Stimulated activated naive CD8-positive, alpha-beta T cell treated with anti-CD3 and anti-CD28 coated beads, Interleukin-15, amount 100 ng/mL, for 72 hours (primary cell): ENCODE measurements at regions not wholly inside any gene's neighbourhood (a gene's known extent, or its start where the extent isn't known, plus 50 kb on each side); places are given as distances from the start of the nearest gene placed in this dataset.

ENCODE experiments used
- ATAC-seq: fragments of 150-1000 bp; cut with Tn5 transposase; 2 replicates; pipeline ENCODE4 v1.10.0; 2021; ENCODE audit warnings: mild to moderate bottlenecking, moderate library complexity
- DNase-seq, 2 donors: peaks; one replicate each; pipeline ENCODE4 v3.0.0; 2021 to 2022
- H3K27ac Mint-ChIP-seq, 2 donors: one replicate each; pipeline ENCODE4 v1.8.0; 2022; ENCODE audit warnings: mild to moderate bottlenecking in 2 of 2, mixed read lengths in 2 of 2, moderate library complexity in 2 of 2
- H3K27me3 Mint-ChIP-seq: one replicate; pipeline ENCODE4 v1.8.0; 2022; ENCODE audit warnings: mixed read lengths
- H3K4me1 Mint-ChIP-seq: one replicate; pipeline ENCODE4 v1.8.0; 2022; ENCODE audit warnings: mild to moderate bottlenecking, mixed read lengths
- H3K4me3 Mint-ChIP-seq, 2 donors: one replicate each; pipeline ENCODE4 v1.8.0; 2022; ENCODE audit warnings: mild to moderate bottlenecking in 2 of 2, mixed read lengths in 2 of 2, moderate library complexity in 1 of 2
- H3K9me3 Mint-ChIP-seq, 2 donors: one replicate each; pipeline ENCODE4 v1.8.0; 2022; ENCODE audit warnings: mixed read lengths in 2 of 2

GRCh38 chr4:79088946-79089691 lies 149.9 kb upstream of the PAQR3 start:
- DNase-seq: no peak
- Mint-ChIP-seq H3K27me3 (no peaks in the 10 kb centered on the region), H3K27ac (no peak overlapping the region), H3K9me3 (peaks cover under 1 to 1% of the 10 kb centered on the region in 2 donors), H3K4me1 (no peaks in the 10 kb centered on the region), H3K4me3 (no peak overlapping the region)
- ATAC-seq: no peak

DNA sequence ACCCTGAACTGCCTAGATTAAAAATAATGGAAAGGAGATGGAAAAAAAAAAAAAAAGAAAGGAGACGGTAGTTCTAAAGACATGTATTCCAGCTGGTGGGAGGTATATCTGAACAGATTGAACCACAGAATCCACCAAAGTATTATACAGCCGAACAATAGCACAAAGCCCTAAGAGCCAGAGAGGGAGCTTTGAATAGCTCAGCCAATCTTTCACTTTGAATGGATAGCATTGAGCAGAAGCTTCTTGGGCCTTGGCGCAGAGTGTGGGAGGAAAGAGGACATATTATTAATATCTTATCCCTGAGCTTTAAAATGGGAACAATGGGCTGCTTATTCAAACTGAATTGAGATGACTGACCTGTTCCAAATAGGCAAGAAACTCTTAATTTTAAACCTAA lies 147.8 kb upstream of the PAQR3 start:
- DNase-seq: no peak
- peaks cover 11 to 17% of the 10 kb centered on the region in 2 donors for H3K9me3 Mint-ChIP-seq
- no peak overlapping the region for H3K27ac Mint-ChIP-seq

DNA sequence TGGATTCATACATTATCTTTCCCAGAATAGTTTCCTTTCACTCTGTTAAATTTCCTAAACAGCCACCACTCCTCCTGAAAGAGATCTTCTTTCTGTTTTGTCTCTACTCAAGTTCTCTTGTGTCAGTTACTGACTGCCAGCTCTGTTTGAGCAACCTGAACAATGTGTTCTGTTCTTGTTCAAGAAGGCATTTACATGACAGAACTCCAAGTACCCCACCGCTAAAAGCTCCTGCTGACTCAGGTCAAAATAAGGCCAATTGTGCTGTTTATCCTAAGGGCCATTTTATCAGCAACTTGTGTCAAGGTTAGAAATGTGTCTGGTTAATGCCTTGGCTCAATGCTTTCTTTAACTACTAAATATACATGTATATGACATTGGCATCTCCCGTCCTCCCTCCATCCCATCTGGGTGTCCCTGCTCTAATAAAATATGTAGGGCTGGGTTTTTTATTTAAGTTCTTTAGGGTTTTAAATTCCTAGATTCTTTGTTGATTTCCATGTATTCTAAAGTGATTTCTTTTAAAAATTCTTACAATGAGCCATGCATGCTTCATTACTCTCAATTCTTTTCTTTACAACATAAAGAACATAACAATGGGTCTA lies 144.3 kb upstream of the PAQR3 start:
- H3K27me3 Mint-ChIP-seq: no peaks in the 10 kb centered on the region
- no peak overlapping the region for H3K27ac Mint-ChIP-seq
- no peaks in the 10 kb centered on the region for H3K4me1 Mint-ChIP-seq
- H3K9me3 Mint-ChIP-seq: peaks cover 15 to 22% of the 10 kb centered on the region in 2 donors
- H3K4me3 Mint-ChIP-seq: no peak overlapping the region
- ATAC-seq (no peak), DNase-seq (no peak)

More for the DNA sequence above, 147.8 kb upstream of the PAQR3 start:
- Mint-ChIP-seq H3K27me3 (no peaks in the 10 kb centered on the region), H3K4me1 (no peaks in the 10 kb centered on the region), H3K4me3 (no peak overlapping the region)
- no peak for ATAC-seq

GRCh38 chr4:79082997-79083396 lies 143.8 kb upstream of the PAQR3 start:
- Mint-ChIP-seq H3K4me3 (no peak overlapping the region), H3K4me1 (no peaks in the 10 kb centered on the region), H3K27me3 (no peaks in the 10 kb centered on the region), H3K9me3 (peaks cover 15 to 22% of the 10 kb centered on the region in 2 donors), H3K27ac (no peak overlapping the region)
- ATAC-seq (no peak), DNase-seq (no peak)

DNA sequence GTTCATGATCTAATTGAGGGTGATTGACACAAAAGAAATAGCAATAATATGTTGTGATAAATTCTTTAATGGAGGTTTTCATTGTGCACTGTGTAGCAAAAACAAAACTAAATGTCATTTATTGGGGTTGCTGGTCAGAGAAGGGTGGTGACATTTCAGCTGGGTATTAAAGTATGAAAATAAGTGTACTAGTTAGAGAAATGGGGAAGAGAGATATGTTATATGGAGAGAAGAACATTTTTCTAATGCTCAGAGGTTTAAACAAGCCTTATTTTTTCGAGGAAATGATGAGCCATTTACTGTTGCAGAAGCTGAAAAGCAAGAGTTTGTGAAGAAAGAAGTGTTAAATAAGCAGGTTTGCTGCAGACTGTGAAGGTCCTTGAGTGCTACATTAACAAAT lies 142.7 kb upstream of the PAQR3 start:
- no peaks in the 10 kb centered on the region for H3K27me3 Mint-ChIP-seq

DNA sequence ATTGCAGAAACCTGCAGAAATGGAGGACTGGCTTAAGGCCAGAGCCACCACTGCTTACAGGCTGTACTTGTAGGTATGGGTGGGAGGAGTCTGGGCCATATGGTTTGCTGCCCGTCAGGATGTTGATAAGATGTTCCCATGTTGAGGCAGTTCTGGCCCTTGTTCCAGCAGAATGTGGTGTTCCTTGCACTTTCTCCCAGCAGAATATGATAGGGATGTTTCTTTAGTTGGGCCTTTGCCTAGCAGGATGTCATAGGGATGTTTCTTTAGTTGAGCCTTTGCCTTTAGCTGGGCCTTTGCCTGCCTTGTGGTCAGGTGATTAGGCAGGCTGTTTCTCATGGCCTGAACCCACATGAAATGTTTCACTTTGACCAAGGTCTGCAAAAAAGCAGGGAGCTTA lies 139.1 kb upstream of the PAQR3 start:
- H3K27ac Mint-ChIP-seq: no peak overlapping the region
- DNase-seq: no peak
- no peaks in the 10 kb centered on the region for H3K27me3 Mint-ChIP-seq
- no peaks in the 10 kb centered on the region for H3K4me1 Mint-ChIP-seq
- H3K9me3 Mint-ChIP-seq: peaks cover 6 to 42% of the 10 kb centered on the region in 2 donors
- H3K4me3 Mint-ChIP-seq: no peak overlapping the region
- ATAC-seq: no peak

More for the DNA sequence above, 142.7 kb upstream of the PAQR3 start:
- DNase-seq (no peak), ATAC-seq (no peak)
- no peaks in the 10 kb centered on the region for H3K4me1 Mint-ChIP-seq
- peaks cover 15 to 22% of the 10 kb centered on the region in 2 donors for H3K9me3 Mint-ChIP-seq
- H3K4me3 Mint-ChIP-seq: no peak overlapping the region
- no peak overlapping the region for H3K27ac Mint-ChIP-seq

DNA sequence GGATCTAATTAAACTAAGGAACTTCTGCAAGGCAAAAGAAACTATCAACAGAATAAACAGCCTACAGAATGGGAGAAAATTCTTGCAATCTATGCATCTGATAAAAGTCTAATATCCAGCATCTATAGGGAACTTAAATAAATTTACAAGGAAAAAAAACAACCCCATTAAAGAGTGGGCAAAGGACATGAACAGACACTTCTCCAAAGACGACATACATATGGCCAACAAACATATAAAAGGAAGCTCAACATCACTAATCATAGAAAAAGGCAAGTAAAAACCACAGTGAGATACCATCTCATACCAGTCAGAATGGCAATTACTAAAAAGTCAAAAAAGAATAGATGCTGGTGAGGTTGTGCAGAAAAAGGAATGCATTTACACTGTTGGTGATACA lies 134.8 kb upstream of the PAQR3 start:
- H3K27me3 Mint-ChIP-seq: no peaks in the 10 kb centered on the region
- DNase-seq (no peak), ATAC-seq (no peak)
- H3K9me3 Mint-ChIP-seq: peaks cover 0 to 33% of the 10 kb centered on the region in 2 donors
- H3K4me3 Mint-ChIP-seq: no peak overlapping the region
- no peak overlapping the region for H3K27ac Mint-ChIP-seq
- no peaks in the 10 kb centered on the region for H3K4me1 Mint-ChIP-seq

DNA sequence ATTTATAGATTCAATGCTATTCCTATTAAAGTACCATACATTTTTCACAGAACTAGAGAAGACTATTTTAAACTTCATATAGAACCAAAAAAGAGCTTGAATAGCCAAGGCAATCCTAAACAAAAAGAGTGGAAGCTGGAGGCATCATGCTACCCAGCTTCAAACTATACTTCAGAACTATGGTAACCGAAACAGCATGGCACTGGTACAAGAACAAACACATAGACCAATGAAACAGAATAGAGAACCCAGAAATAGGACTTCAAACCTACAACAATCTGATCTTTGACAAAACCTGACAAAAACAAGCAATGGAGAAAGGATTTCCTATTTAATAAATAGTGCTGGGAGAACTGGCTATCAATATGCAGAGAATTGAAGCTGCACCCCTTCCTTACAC lies 134.2 kb upstream of the PAQR3 start:
- DNase-seq (no peak), ATAC-seq (no peak)
- Mint-ChIP-seq H3K27me3 (no peaks in the 10 kb centered on the region), H3K4me1 (no peaks in the 10 kb centered on the region), H3K9me3 (peaks cover 0 to 33% of the 10 kb centered on the region in 2 donors), H3K27ac (no peak overlapping the region), H3K4me3 (no peak overlapping the region)

DNA sequence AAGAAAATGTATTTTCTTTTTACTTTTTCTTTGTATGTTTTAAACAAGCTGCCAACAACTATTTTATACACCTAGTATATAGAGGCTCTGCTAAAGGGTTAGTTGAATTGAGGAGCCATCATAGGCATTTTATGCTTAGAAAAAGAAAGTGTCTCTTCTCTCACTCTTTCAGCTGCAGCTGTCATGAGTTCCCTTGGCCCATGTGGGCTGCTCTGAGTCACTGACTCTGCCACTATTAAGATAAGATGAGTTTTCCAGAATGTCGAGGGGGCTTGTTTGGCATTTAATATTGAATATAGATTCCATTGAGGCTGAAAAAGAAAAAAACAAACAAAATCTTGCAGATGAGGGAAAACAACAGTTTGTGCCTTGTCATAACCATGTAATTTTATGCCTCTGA lies 126.0 kb upstream of the PAQR3 start:
- Mint-ChIP-seq H3K4me3 (no peak overlapping the region), H3K27me3 (peaks cover 11% of the 10 kb centered on the region), H3K27ac (no peak overlapping the region), H3K9me3 (no peaks in the 10 kb centered on the region), H3K4me1 (no peaks in the 10 kb centered on the region)
- no peak for DNase-seq
- no peak for ATAC-seq

DNA sequence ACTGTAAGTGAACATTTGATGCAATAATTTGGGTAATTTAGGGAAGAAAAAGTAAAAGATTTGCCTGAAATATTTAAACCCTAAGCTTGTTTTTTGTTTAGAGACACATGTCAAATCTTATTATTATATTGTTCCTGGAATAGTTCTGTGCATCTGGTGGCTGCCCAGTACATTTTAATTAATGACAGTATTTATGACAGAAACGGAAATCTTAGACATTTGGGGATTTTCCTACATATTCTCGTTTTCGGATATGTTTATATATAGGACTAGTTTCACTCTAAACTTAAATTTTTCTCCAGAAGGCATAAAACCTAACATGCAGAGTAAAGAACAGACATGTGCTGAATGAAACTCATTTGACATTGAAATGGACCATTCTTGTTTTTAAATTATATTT lies 125.6 kb upstream of the PAQR3 start:
- ATAC-seq (no peak), DNase-seq (no peak)
- H3K4me1 Mint-ChIP-seq: no peaks in the 10 kb centered on the region
- H3K4me3 Mint-ChIP-seq: no peak overlapping the region
- no peaks in the 10 kb centered on the region for H3K9me3 Mint-ChIP-seq
- no peak overlapping the region for H3K27ac Mint-ChIP-seq
- peaks cover 11% of the 10 kb centered on the region for H3K27me3 Mint-ChIP-seq

- Mint-ChIP-seq H3K9me3 (no peaks in the 10 kb centered on the region), H3K4me1 (no peaks in the 10 kb centered on the region), H3K27me3 (peaks cover 11% of the 10 kb centered on the region), H3K27ac (no peak overlapping the region), H3K4me3 (no peak overlapping the region)
- ATAC-seq: no peak
- DNase-seq: no peak
Measured at GRCh38 chr4:79059631-79060399, 120.6 kb upstream of the PAQR3 start.

DNA sequence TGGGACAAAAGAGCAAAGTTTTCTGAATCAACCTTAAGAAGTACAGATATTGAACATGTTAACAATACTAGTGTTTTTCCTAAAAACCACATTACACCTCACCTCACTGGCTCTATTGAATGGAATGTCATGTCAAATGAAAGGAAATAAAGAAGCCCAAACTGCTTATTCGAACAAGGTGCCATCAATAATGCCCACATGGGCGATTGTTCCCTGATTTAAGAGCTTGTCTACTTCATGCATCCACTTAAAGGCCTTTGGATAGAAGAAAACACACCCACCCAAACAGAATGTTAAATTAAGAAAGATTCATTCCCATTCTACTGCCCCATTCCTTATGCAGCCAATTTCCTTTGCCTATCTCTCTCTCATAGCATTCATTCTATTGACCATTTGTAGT lies 118.5 kb upstream of the PAQR3 start:
- Mint-ChIP-seq H3K27ac (no peak overlapping the region), H3K4me1 (no peaks in the 10 kb centered on the region), H3K27me3 (peaks cover 3% of the 10 kb centered on the region), H3K9me3 (no peaks in the 10 kb centered on the region), H3K4me3 (no peak overlapping the region)
- DNase-seq (no peak), ATAC-seq (no peak)

- no peaks in the 10 kb centered on the region for H3K27me3 Mint-ChIP-seq
- H3K4me3 Mint-ChIP-seq: no peak overlapping the region
- no peak for DNase-seq
- no peak for ATAC-seq
- H3K4me1 Mint-ChIP-seq: no peaks in the 10 kb centered on the region
- no peak overlapping the region for H3K27ac Mint-ChIP-seq
- no peaks in the 10 kb centered on the region for H3K9me3 Mint-ChIP-seq
Measured at GRCh38 chr4:79053754-79054153, 114.5 kb upstream of the PAQR3 start.

- no peak overlapping the region for H3K27ac Mint-ChIP-seq
- no peaks in the 10 kb centered on the region for H3K9me3 Mint-ChIP-seq
- no peak overlapping the region for H3K4me3 Mint-ChIP-seq
- no peaks in the 10 kb centered on the region for H3K4me1 Mint-ChIP-seq
- DNase-seq: no peak
- H3K27me3 Mint-ChIP-seq: no peaks in the 10 kb centered on the region
- no peak for ATAC-seq
Measured at GRCh38 chr4:79050541-79050880, 111.3 kb upstream of the PAQR3 start.

- DNase-seq (no peak), ATAC-seq (no peak)
- Mint-ChIP-seq H3K9me3 (no peaks in the 10 kb centered on the region), H3K4me3 (no peak overlapping the region), H3K27me3 (no peaks in the 10 kb centered on the region), H3K4me1 (no peaks in the 10 kb centered on the region), H3K27ac (no peak overlapping the region)
Measured at GRCh38 chr4:79049840-79050540, 110.8 kb upstream of the PAQR3 start.

- H3K9me3 Mint-ChIP-seq: no peaks in the 10 kb centered on the region
- ATAC-seq: no peak
- H3K27me3 Mint-ChIP-seq: no peaks in the 10 kb centered on the region
- DNase-seq: no peak
- no peak overlapping the region for H3K4me3 Mint-ChIP-seq
- H3K4me1 Mint-ChIP-seq: no peaks in the 10 kb centered on the region
- H3K27ac Mint-ChIP-seq: no peak overlapping the region
Measured at GRCh38 chr4:79048878-79049277, 109.6 kb upstream of the PAQR3 start.
